OCI-M1 (cell line): ENCODE measurements at regions not wholly inside any gene's neighbourhood (a gene's known extent, or its start where the extent isn't known, plus 50 kb on each side); places are given as distances from the start of the nearest gene placed in this dataset.

ENCODE experiments used
- DNase-seq: peaks from one replicate; lab custom pipeline; 2025; lab: John Stamatoyannopoulos, UW

- DNase-seq, result no peak
Observed at GRCh38 chr10:94193466-94193924, 169.2 kb downstream of the NOC3L start.

- no peak for DNase-seq
Observed at GRCh38 chr10:94194256-94194655, 168.5 kb downstream of the NOC3L start.

- DNase-seq, result no peak
Observed at GRCh38 chr10:94197241-94197640, 165.5 kb downstream of the NOC3L start.

GRCh38 chr10:94198324-94198723, 164.4 kb downstream of the NOC3L start:
- no peak for DNase-seq

DNA sequence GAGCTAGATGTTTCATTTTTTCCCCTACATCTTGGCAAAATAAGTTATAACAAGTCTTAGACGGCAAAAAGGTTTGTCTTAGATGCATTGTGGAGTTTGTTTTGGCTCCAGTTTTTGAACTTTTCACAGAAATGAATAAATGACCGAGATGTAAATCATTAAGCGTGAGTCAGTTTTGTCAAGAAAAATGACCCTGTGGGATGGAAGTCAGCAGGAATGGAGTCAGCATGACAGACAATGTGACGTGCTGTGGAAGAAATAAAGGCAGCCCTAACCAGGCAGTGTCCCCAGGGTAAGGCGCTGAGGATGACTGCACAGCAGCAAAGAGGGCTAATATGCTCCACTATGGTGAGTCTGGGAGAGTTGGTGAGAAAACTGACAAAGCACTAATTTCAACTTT, 163.2 kb downstream of the NOC3L start:
- no peak for DNase-seq

GRCh38 chr10:94200146-94200837, 162.4 kb downstream of the NOC3L start:
- no peak for DNase-seq

- DNase-seq, result no peak
Observed at GRCh38 chr10:94205396-94205831, 157.3 kb downstream of the NOC3L start.

GRCh38 chr10:94206176-94206575, 156.6 kb downstream of the NOC3L start:
- no peak for DNase-seq

DNA sequence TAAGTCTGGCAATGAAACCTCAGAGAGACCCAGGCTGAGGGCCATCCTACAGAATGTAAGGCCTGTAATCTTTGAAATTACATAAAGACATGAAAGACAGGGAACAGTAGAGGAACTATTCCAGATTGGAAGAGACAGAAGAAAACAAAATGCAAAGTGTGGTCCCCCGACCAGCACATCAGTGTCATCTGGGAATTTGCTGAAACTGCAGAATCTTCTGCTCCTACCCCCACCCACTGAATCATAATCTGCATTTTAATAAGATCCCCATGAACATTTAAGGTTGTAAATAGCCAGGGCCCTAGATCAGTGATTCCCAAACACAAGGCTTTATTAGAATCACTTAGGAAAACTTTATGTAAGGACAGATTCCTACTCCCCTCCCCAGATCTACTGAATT, 154.4 kb downstream of the NOC3L start:
- no peak for DNase-seq

GRCh38 chr10:94210440-94211168, 152.1 kb downstream of the NOC3L start:
- no peak for DNase-seq

DNA sequence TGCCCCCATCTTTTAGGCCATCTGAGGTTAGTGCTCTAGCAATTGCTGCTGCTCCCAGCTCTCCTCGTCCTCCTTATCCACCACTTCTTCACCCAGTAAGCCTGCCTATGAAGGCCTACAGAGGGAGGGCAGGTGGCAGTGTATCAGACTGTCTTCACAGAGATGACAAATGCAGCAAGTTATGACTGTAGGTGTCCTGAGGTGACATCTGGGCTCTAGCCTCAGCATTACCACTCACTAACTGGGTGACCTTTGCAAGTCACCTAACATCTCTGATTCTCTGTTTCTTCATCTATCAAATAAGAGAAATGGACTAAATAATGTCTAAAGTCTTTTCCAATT, 151.6 kb downstream of the NOC3L start:
- DNase-seq, result no peak

DNA sequence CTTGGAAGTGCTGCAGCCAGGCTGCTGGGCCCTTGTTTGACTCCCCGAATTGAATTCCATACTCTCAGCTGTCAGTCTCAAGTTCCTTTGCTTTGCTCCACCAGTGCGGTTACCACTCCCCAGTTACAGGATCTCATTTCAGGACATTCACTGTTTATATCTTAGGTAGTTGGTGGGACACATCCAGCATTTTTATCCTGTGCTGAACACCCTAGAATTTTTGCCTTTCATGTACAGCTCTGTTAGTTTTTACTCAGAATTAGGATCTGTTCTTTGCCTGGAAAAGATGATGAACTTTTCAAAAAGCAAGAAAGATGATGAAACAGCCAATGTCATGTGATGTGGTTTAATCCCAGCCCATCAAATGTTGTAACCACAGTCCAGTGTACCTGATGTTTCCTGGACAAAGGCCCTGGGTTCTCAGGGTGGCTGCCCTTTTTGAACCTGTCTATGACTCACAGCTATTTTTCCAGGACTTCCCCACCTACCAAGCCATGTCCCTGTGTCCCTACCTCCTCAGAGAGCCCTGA, 149.7 kb downstream of the NOC3L start:
- peak; percentile 16 for DNase-seq

- DNase-seq, result no peak
Observed at GRCh38 chr10:94213980-94214379, 148.8 kb downstream of the NOC3L start.

DNA sequence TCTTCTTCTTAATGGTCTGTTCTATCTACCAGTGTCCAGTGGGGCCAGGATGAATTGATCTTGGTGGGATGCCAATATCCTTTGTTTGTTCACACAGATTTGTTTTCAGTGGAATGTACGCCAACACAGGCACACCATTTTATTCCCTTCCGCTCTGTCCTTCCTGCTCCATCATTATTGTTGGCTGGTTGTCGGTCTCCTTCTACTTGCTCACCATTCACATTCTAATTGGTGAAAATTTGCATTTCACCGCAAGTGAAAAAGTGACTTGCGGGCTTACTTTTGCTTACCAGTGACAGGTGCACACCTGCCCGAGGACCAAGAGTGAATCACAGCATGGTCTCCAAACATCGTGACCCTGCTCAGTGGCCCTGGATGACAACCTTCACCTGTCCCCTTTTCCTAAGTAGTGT, 148.3 kb downstream of the NOC3L start:
- DNase-seq, result no peak

- no peak for DNase-seq
Observed at GRCh38 chr10:94216201-94216600, 146.5 kb downstream of the NOC3L start.

- no peak for DNase-seq
Observed at GRCh38 chr10:94217411-94217810, 145.3 kb downstream of the NOC3L start.

GRCh38 chr10:94218493-94219183, 144.1 kb downstream of the NOC3L start:
- DNase-seq, result no peak

GRCh38 chr10:94219829-94220228, 142.9 kb downstream of the NOC3L start:
- DNase-seq, result no peak

GRCh38 chr10:94220717-94221116, 142.0 kb downstream of the NOC3L start:
- no peak for DNase-seq

GRCh38 chr10:94223702-94224370, 138.9 kb downstream of the NOC3L start:
- no peak for DNase-seq

DNA sequence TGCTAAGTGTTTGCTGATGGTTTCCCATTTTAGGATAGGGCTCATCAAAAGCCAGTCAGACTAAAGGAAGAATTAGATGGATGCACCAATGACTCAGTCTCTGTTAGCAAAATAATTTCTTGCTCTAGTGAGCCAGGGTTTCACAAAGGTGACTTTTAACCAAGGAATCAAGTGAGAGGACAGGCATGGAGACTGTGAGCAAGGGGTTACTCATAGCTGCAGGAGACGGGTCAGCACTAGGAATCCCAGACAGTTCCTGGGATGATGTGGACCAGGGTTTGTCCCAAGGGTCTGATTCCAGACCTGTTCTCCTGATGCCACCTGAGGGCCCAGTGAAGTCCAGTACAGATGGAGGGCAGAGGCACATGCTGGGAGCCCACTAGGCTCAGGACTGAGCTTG, 138.1 kb downstream of the NOC3L start:
- no peak for DNase-seq

DNA sequence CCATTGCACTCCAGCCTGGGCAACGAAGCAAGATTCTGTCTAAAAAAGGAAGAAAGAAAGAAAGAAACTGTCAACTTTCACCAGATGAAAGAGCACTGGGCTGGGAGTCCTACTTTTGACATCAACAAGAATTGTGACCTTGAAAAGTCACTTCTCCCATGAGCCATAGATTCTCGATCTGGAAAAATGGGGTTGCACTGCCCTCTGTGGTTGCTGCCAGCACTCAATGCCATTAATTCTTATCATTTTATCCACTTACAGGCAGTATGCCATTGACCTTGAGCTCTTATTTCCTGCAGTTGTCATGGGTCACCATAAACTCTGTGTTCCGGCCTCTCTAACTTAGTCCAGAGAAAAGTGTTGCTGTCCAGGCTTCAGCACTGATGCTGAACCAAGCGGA, 137.2 kb downstream of the NOC3L start:
- DNase-seq, result peak; percentile 28
